ENCODE measurements at regions not wholly inside any gene's neighbourhood (a gene's known extent, or its start where the extent isn't known, plus 50 kb on each side); places are given as distances from the start of the nearest gene placed in this dataset.

GRCh38 chr18:54718408-54718773 lies 109.9 kb upstream of the RAB27B start:
- Histone ChIP-seq H3K36me3 (ENCODE audit: control insufficient read depth, insufficient read depth, low read length) (no peaks in the 10 kb centered on the region), H3K9me3 (ENCODE audit: control insufficient read depth, insufficient read depth, low read depth, low read length) (no peaks in the 10 kb centered on the region), H3K4me3 (ENCODE audit: low read depth in 2 of 2, low read length in 2 of 2) (peak overlapping the region in 1 of 2 experiments; percentile 55; a peak in 2 of 4 replicates), H3K27me3 (ENCODE audit: control insufficient read depth, insufficient read depth, low read length) (no peaks in the 10 kb centered on the region), H3K27ac (ENCODE audit: low read length) (no peak overlapping the region), H3K4me1 (ENCODE audit: control insufficient read depth, insufficient read depth, low read length) (no peaks in the 10 kb centered on the region)
- no TSS peak for BruUV-seq (replicated peaks)
- no peak for TF ChIP-seq TCF7L2 (IDR thresholded peaks at IDR 0.05; ENCODE audit: low read depth, low read length)
- TF ChIP-seq, protein P1, sequence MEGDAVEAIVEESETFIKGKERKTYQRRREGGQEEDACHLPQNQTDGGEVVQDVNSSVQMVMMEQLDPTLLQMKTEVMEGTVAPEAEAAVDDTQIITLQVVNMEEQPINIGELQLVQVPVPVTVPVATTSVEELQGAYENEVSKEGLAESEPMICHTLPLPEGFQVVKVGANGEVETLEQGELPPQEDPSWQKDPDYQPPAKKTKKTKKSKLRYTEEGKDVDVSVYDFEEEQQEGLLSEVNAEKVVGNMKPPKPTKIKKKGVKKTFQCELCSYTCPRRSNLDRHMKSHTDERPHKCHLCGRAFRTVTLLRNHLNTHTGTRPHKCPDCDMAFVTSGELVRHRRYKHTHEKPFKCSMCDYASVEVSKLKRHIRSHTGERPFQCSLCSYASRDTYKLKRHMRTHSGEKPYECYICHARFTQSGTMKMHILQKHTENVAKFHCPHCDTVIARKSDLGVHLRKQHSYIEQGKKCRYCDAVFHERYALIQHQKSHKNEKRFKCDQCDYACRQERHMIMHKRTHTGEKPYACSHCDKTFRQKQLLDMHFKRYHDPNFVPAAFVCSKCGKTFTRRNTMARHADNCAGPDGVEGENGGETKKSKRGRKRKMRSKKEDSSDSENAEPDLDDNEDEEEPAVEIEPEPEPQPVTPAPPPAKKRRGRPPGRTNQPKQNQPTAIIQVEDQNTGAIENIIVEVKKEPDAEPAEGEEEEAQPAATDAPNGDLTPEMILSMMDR (IDR thresholded peaks at IDR 0.05): no peak
- TF ChIP-seq, protein P2, sequence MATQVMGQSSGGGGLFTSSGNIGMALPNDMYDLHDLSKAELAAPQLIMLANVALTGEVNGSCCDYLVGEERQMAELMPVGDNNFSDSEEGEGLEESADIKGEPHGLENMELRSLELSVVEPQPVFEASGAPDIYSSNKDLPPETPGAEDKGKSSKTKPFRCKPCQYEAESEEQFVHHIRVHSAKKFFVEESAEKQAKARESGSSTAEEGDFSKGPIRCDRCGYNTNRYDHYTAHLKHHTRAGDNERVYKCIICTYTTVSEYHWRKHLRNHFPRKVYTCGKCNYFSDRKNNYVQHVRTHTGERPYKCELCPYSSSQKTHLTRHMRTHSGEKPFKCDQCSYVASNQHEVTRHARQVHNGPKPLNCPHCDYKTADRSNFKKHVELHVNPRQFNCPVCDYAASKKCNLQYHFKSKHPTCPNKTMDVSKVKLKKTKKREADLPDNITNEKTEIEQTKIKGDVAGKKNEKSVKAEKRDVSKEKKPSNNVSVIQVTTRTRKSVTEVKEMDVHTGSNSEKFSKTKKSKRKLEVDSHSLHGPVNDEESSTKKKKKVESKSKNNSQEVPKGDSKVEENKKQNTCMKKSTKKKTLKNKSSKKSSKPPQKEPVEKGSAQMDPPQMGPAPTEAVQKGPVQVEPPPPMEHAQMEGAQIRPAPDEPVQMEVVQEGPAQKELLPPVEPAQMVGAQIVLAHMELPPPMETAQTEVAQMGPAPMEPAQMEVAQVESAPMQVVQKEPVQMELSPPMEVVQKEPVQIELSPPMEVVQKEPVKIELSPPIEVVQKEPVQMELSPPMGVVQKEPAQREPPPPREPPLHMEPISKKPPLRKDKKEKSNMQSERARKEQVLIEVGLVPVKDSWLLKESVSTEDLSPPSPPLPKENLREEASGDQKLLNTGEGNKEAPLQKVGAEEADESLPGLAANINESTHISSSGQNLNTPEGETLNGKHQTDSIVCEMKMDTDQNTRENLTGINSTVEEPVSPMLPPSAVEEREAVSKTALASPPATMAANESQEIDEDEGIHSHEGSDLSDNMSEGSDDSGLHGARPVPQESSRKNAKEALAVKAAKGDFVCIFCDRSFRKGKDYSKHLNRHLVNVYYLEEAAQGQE (IDR thresholded peaks at IDR 0.05; ENCODE audit: insufficient read depth in 1 of 2, low read depth in 2 of 2, low read length in 1 of 2): no peak
- no peak for TF ChIP-seq SIN3A (IDR thresholded peaks at IDR 0.05; ENCODE audit: borderline replicate concordance, insufficient read depth, low read depth, low read length)
- no peak for TF ChIP-seq POLR2AphosphoS5 (IDR thresholded peaks at IDR 0.05; ENCODE audit: low read depth, low read length)
- CTCF ChIA-PET: no interaction called here
- intact Hi-C loops (cut with micrococcal nuclease; ENCODE audit: unreplicated experiment) (no loop called here), in situ Hi-C loops (cut with HindIII; ENCODE audit: low pct_unique_long_range_greater_than_20kb, low sequenced_read_pairs) (no loop called here)
- ATAC-seq (no peak), DNase-seq (ENCODE audit: low read depth, low spot score) (no peak)
- POLR2A ChIA-PET: no interaction called here

DNA sequence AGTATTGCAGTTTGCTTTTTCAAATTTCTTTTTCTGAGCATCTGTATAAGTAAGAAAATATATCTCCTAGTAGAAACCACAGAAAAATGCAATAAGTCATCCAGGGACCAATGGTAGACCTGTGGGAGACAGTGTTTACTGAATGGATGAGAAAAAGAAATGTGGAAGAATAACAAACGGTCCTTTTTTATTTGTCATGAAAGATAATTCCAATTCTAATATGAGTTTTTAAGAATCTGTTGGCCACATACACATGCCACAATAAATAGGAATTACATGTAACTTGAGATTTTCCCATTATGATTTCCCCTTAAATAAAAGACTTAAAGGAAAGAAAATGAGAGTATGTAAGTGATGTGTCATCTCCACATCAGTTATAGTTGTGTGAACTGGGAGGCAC lies 107.7 kb upstream of the RAB27B start:
- H3K9me3 ChIP-seq (ENCODE audit: control insufficient read depth, insufficient read depth, low read depth, low read length): no peaks in the 10 kb centered on the region
- no peaks in the 10 kb centered on the region for H3K36me3 ChIP-seq (ENCODE audit: control insufficient read depth, insufficient read depth, low read length)
- H3K4me3 ChIP-seq (ENCODE audit: low read depth in 2 of 2, low read length in 2 of 2): no peak overlapping the region
- no peak overlapping the region for H3K27ac ChIP-seq (ENCODE audit: low read length)
- ChIA-PET CTCF (no interaction called here), POLR2A (no interaction called here)
- no peaks in the 10 kb centered on the region for H3K4me1 ChIP-seq (ENCODE audit: control insufficient read depth, insufficient read depth, low read length)
- DNase-seq (ENCODE audit: low read depth, low spot score) (no peak), ATAC-seq (no peak)
- intact Hi-C loops (cut with micrococcal nuclease; ENCODE audit: unreplicated experiment): no loop called here
- BruUV-seq (replicated peaks): no TSS peak
- no peaks in the 10 kb centered on the region for H3K27me3 ChIP-seq (ENCODE audit: control insufficient read depth, insufficient read depth, low read length)
- TF ChIP-seq TCF7L2 (IDR thresholded peaks at IDR 0.05; ENCODE audit: low read depth, low read length) (no peak), POLR2AphosphoS5 (IDR thresholded peaks at IDR 0.05; ENCODE audit: low read depth, low read length) (no peak), SIN3A (IDR thresholded peaks at IDR 0.05; ENCODE audit: borderline replicate concordance, insufficient read depth, low read depth, low read length) (no peak)
- TF ChIP-seq, protein P1 (IDR thresholded peaks at IDR 0.05): no peak
- TF ChIP-seq, protein P2 (IDR thresholded peaks at IDR 0.05; ENCODE audit: insufficient read depth in 1 of 2, low read depth in 2 of 2, low read length in 1 of 2): no peak
- in situ Hi-C loops (cut with HindIII; ENCODE audit: low pct_unique_long_range_greater_than_20kb, low sequenced_read_pairs): no loop called here
